Transverse colon (tissue), 4 donors: ENCODE measurements at regions not wholly inside any gene's neighbourhood (a gene's known extent, or its start where the extent isn't known, plus 50 kb on each side); places are given as distances from the start of the nearest gene placed in this dataset.

Source experiments
- EP300 ChIP-seq: sonication (generic); formaldehyde crosslinking; IDR thresholded peaks from one replicate; pipeline ENCODE4 v1.6.1; 2017; ENCODE audit warnings: antibody characterized with exemption, low read depth
- POLR2A ChIP-seq: fragments of 450-650 bp; IDR thresholded peaks from one replicate; pipeline ENCODE4 v1.6.1; 2016; ENCODE audit warnings: antibody characterized with exemption, mild to moderate bottlenecking, moderate library complexity
- POLR2AphosphoS5 ChIP-seq, 3 donors: sonication (generic); formaldehyde crosslinking; IDR thresholded peaks; one replicate each; pipeline ENCODE4 v1.6.1; 2016; ENCODE audit warnings: antibody characterized with exemption in 3 of 3
- TF ChIP-seq, protein P1 (sequence below), 5 experiments: fragments of 200-600 bp in 3 of 5; fragments of 450-650 bp in 2 of 5; sonication (generic) in 3 of 5; IDR thresholded peaks; 1 replicate in 2 of 5; 2 replicates in 3 of 5; pipeline ENCODE4 v1.5.1; 2016 to 2017; ENCODE audit warnings: antibody characterized with exemption in 5 of 5, inconsistent platforms in 3 of 5, mild to moderate bottlenecking in 2 of 5, moderate library complexity in 1 of 5

DNA sequence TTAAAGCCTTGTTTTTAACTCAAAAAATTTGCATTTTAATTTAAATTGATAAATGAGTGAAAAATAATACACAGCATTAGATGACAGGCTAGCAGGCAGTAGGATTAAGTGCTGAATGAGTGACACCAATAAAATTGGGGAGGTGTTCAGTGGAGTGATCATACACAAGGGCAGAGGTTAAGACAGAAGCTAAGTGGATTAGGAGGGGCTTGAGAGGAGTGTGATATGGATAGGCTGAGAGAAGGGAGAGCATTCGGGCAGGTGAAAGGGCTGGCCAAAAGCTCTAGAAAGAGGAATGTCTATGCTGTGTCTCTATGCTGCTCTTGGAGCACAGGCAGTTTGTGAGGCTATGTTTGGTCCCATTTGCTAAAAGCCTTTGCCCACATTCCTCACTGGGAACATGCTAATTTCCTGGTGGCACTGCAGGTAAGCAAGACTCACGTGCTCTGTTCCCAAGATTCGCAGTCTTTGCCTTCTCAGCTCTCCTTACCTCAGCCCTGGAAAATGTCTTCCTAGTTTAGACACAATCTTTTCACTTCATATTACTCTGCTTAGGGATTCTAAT is 52.8 kb upstream of the CCSER1 start:
- TF ChIP-seq POLR2AphosphoS5 (IDR thresholded peaks at IDR 0.05) (no peak), EP300 (no peak), POLR2A (no peak)
- TF ChIP-seq, protein P1, sequence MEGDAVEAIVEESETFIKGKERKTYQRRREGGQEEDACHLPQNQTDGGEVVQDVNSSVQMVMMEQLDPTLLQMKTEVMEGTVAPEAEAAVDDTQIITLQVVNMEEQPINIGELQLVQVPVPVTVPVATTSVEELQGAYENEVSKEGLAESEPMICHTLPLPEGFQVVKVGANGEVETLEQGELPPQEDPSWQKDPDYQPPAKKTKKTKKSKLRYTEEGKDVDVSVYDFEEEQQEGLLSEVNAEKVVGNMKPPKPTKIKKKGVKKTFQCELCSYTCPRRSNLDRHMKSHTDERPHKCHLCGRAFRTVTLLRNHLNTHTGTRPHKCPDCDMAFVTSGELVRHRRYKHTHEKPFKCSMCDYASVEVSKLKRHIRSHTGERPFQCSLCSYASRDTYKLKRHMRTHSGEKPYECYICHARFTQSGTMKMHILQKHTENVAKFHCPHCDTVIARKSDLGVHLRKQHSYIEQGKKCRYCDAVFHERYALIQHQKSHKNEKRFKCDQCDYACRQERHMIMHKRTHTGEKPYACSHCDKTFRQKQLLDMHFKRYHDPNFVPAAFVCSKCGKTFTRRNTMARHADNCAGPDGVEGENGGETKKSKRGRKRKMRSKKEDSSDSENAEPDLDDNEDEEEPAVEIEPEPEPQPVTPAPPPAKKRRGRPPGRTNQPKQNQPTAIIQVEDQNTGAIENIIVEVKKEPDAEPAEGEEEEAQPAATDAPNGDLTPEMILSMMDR (IDR thresholded peaks at IDR 0.05) = no peak
